ENCODE measurements at regions not wholly inside any gene's neighbourhood (a gene's known extent, or its start where the extent isn't known, plus 50 kb on each side); places are given as distances from the start of the nearest gene placed in this dataset.

DNA sequence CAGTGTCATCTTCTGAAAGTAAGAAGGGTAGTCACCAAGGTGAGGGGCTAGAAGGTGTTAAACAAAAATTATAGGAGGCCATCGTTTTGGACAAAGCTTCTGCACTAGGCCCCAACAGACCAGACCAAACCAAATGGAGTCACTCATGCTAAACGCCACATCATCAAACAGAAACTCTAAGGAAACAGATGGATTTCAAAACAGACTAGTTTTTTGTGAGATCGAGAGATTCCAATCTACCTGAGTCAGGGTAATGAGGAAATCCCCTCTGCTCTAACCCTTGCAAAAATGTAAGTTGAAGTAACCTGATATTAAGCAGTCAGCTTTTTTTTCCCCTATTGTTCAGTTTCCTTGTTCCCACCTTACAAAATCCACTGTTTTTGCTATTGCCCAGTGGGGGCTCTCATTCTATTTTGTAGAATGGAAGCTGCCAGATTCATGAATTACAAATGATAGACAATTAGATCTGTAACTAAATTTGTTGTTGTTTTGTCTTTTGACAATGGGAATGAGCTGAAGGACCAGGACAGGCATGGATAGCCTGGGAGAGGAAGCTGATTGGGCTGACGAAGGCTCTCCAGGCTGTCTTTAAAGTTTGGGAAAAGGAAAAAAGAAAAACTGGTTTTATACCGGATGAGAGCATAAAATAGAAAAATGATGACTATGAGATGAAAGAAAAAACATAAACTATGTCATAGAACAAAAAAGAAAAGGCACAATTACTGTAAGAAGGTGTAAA, 94.7 kb upstream of the ADAMTSL1 start:
- no peak for DNase-seq (ENCODE audit: low read depth in 3 of 3, low spot score in 1 of 3)

DNA sequence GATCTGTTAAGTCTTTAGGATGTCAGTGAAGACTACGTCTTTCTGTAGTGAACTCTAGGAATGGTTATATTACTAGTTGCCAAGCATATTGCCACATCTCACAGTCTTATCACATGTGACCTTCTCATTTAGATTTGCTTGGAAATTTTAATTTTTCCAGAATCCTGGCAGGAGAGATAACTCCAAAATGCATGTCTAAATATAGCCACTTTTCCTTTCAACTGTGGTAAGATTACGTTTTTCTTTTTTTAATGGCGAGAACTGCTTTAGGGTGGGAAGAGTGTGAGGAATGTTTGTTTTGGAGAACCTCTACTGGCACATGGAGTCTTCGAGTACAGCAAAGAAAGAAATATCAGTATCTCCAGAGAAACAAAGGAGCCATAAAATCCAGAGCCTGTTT, 91.7 kb upstream of the ADAMTSL1 start:
- DNase-seq (ENCODE audit: low read depth in 3 of 3, low spot score in 1 of 3) = no peak

DNA sequence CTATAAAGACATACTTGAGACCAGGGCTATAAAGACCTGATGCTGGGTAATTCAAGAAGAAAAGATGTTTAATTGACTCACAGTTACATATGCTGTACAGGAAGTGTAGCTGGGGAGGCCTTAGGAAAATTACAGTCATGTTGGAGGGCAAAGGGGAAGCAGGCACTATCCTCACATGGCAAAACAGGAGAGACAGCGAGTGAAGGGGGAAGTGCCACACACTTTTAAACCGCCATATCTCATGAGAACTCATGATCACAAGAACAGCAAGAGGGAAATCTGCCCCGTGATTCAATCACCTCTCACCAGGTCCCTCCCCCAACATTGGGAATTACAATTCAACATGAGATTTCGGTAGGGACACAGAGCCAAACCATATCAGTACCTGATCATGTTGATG, 89.9 kb upstream of the ADAMTSL1 start:
- DNase-seq (ENCODE audit: low read depth in 3 of 3, low spot score in 1 of 3) = no peak

GRCh38 chr9:18385696-18386490, 88.1 kb upstream of the ADAMTSL1 start:
- DNase-seq (ENCODE audit: low read depth in 3 of 3, low spot score in 1 of 3) = no peak

DNA sequence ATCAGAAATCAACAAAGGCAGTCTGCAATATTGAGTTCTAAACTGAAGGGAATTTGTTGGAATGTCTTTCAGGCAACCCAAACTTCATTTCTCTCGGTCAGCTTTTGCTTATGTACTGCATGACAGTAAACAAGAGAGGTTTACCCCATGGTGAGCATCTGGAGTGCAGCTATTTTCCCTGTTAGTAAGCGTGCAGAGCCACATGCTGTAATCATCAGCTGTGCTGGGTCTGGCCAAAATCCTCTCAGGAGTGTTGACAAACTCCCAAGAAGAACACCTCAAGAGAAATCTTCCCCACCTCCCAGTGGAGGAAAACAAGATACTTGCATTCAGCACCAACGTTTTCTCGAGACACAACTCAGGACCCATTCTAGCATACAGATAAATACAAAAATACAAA, 83.6 kb upstream of the ADAMTSL1 start:
- DNase-seq (ENCODE audit: low read depth in 3 of 3, low spot score in 1 of 3) = no peak

GRCh38 chr9:18393340-18394130, 80.4 kb upstream of the ADAMTSL1 start:
- DNase-seq (ENCODE audit: low read depth in 3 of 3, low spot score in 1 of 3) = no peak

- no peak for DNase-seq (ENCODE audit: low read depth in 3 of 3, low spot score in 1 of 3)
Observed at GRCh38 chr9:18394847-18395351, 79.1 kb upstream of the ADAMTSL1 start.

DNA sequence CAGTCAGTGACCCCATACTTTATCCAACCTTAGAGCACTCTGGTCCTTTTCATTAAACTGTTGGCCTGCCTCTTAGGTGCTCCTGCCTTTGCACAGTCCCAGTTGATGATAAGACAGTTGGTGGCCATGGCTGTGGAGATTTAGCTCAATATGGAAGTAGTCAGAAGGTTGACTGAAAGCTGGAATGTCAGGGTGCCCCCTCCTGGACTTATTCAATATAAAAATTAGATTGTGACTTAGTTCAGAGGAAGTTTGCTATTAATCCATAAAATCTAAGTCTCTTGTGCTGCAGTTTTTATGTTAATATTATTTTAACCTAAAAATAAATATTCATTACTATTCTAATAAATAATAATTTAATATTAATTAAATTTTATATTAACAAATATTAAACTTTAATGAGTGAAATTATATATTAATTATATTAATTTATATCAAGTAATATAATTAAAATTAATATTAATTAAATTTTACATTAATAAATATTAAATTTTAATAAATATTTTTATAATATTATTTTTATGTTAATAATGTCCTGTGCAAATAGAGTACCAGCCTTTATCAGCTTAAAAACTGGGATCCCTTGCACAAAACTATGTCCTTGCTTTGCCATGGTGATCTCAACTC, 77.7 kb upstream of the ADAMTSL1 start:
- no peak for DNase-seq (ENCODE audit: low read depth in 3 of 3, low spot score in 1 of 3)

DNA sequence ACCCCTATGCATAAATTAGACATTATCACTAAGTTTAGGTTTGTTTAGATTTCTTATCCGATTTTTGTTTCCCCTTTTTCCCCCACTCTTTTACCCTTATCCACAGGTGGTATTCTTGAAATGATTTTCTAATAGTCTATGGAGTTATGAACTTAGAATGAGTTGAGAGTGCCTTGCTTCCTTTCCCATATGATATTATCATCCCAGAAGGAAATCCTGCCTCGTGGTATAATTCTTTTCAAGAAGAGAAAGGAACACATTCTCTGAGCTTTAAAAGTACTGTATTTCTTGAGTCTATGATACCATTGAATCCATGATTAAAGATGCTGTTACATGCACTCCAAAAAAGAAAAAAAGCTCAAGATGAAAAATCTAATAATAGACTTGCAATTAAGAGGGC, 76.9 kb upstream of the ADAMTSL1 start:
- DNase-seq (ENCODE audit: low read depth in 3 of 3, low spot score in 1 of 3) = no peak

DNA sequence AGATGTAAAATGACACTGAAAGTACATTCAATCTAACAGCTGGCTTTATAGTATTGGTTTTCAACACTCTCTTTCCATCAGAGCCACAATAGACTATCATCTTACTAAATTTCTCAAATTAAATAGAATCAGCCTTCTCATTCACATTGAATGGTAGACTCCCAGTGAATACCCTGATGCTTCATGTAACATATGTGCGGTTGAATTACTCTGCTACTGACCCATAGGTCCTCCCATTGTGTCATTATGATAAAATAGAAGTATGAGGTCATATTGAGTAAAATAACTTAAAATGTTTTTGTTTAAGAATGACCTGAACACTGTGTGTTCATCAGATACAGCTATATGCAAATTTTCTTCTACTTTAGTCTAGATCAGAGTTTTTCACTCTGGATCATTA, 75.9 kb upstream of the ADAMTSL1 start:
- no peak for DNase-seq (ENCODE audit: low read depth in 3 of 3, low spot score in 1 of 3)

- DNase-seq (ENCODE audit: low read depth in 3 of 3, low spot score in 1 of 3) = no peak
Observed at GRCh38 chr9:18404434-18405029, 69.4 kb upstream of the ADAMTSL1 start.

DNA sequence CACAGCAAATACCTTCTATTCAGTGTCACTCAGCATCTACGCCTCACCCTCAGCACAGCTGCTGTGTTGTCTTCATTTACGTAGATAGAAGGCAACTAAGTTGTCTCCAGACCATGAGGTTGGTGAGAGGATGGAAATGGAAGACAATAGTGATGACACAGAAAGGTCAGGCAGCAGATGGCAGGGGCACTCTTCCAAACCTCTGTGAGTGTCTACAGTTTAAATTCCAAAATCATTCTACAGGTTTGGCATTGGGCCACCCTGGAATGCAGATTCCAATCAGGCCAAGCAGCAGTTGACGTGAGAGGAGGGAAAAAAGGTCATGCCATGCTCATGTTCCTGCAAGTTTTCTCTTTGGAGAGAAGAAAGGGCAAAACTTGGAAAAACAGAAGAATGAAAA, 68.7 kb upstream of the ADAMTSL1 start:
- DNase-seq (ENCODE audit: low read depth in 3 of 3, low spot score in 1 of 3) = no peak

GRCh38 chr9:18410983-18411382, 63.0 kb upstream of the ADAMTSL1 start:
- no peak for DNase-seq (ENCODE audit: low read depth in 3 of 3, low spot score in 1 of 3)

DNA sequence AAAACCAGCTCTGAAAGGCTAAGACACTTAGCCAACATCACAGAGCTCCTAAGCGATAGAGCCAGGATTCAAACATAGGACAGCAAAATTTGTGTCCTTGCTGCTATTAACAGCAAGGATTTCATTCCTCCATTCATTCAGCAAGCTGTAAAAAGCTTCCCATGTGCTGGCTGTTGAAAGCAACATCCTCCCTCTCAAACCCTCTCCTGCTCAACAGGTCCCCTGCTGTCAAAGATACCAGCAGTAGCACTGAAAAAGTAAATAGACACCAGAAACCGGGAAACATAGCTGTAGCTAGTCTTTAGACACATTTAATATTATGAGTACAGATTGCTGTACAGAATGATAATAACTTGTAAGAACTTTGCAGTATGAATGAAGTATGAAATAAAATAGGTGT, 52.6 kb upstream of the ADAMTSL1 start:
- DNase-seq (ENCODE audit: low read depth in 3 of 3, low spot score in 1 of 3) = no peak

GRCh38 chr9:18422296-18423036, 51.5 kb upstream of the ADAMTSL1 start:
- no peak for DNase-seq (ENCODE audit: low read depth in 3 of 3, low spot score in 1 of 3)

- DNase-seq (ENCODE audit: low read depth in 3 of 3, low spot score in 1 of 3) = no peak
Observed at GRCh38 chr9:18423791-18424531, 50.0 kb upstream of the ADAMTSL1 start.

Measured in stimulated activated CD4-positive, alpha-beta T cell treated with anti-CD3 and anti-CD28 coated beads, TNF-alpha, amount 100 ng/mL, for 1 hour (primary cell).